Peyer's patch (tissue), 4 donors: ENCODE measurements at regions not wholly inside any gene's neighbourhood (a gene's known extent, or its start where the extent isn't known, plus 50 kb on each side); places are given as distances from the start of the nearest gene placed in this dataset.

Source experiments
- CTCF ChIP-seq, 6 experiments: fragments of 450-650 bp in 4 of 6; fragments of 200-600 bp in 2 of 6; sonication (generic) in 1 of 6; IDR thresholded peaks; one replicate each; pipeline ENCODE4 v1.5.1; 2017 to 2019; ENCODE audit warnings: antibody characterized with exemption in 6 of 6, mild to moderate bottlenecking in 3 of 6, moderate library complexity in 1 of 6
- POLR2A ChIP-seq, 2 donors: fragments of 450-650 bp; IDR thresholded peaks; one replicate each; pipeline ENCODE4 v1.5.1; 2017; ENCODE audit warnings: antibody characterized with exemption in 2 of 2, mild to moderate bottlenecking in 2 of 2, moderate library complexity in 2 of 2

DNA sequence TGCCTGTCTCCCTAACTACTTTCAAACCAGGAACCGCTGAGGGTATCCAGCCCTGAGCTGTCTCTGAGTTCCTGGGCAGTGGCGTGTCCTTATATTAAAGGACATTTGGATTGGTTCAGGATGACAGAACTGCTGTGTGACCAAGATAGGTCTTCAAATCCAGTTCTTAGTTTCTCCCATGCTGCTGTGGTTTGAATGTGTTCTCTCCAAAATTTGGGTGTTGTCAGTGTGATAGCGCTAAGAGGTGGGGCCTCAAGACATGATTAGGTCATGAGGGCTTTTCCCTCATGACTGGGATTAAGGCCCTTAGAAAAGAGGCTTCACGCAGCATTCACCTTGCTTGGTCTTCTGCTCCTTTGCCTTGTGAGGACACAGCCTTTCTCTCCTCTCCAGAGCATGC, 376.5 kb upstream of the TPM1 start:
- TF ChIP-seq POLR2A (IDR thresholded peaks at IDR 0.05) (no peak), CTCF (IDR thresholded peaks at IDR 0.05) (no peak)
